ENCODE measurements at regions not wholly inside any gene's neighbourhood (a gene's known extent, or its start where the extent isn't known, plus 50 kb on each side); places are given as distances from the start of the nearest gene placed in this dataset.

GRCh38 chr13:86579662-86580061, 780.4 kb upstream of the SLITRK6 start:
- DNase-seq (ENCODE audit: extremely low spot score, unreplicated experiment), result no peak
- TF ChIP-seq CTCF (conservative IDR thresholded peaks at IDR 0.05), result no peak
- H3K27ac Mint-ChIP-seq, result no peak overlapping the region

GRCh38 chr13:86581706-86582105, 782.5 kb upstream of the SLITRK6 start:
- H3K27me3 Mint-ChIP-seq, result no peaks in the 10 kb centered on the region
- no peaks in the 10 kb centered on the region for H3K36me3 Mint-ChIP-seq
- no peaks in the 10 kb centered on the region for H3K4me1 Mint-ChIP-seq (ENCODE audit: unreplicated experiment)
- H3K27ac Mint-ChIP-seq, result no peak overlapping the region
- no peak for TF ChIP-seq CTCF (conservative IDR thresholded peaks at IDR 0.05)
- no peak overlapping the region for H3K4me3 Mint-ChIP-seq
- H3K9me3 Mint-ChIP-seq, result no peaks in the 10 kb centered on the region
- no peak for DNase-seq (ENCODE audit: extremely low spot score, unreplicated experiment)

More at GRCh38 chr13:86579662-86580061, 780.4 kb upstream of the SLITRK6 start:
- Mint-ChIP-seq H3K4me3 (no peak overlapping the region), H3K27me3 (no peaks in the 10 kb centered on the region), H3K9me3 (no peaks in the 10 kb centered on the region), H3K36me3 (no peaks in the 10 kb centered on the region), H3K4me1 (ENCODE audit: unreplicated experiment) (no peaks in the 10 kb centered on the region)

GRCh38 chr13:86584301-86584700, 785.1 kb upstream of the SLITRK6 start:
- H3K9me3 Mint-ChIP-seq, result no peaks in the 10 kb centered on the region
- H3K36me3 Mint-ChIP-seq, result no peaks in the 10 kb centered on the region
- no peak for DNase-seq (ENCODE audit: extremely low spot score, unreplicated experiment)
- no peak for TF ChIP-seq CTCF (conservative IDR thresholded peaks at IDR 0.05)
- H3K4me3 Mint-ChIP-seq, result no peak overlapping the region
- no peaks in the 10 kb centered on the region for H3K4me1 Mint-ChIP-seq (ENCODE audit: unreplicated experiment)
- H3K27ac Mint-ChIP-seq, result no peak overlapping the region
- H3K27me3 Mint-ChIP-seq, result no peaks in the 10 kb centered on the region

GRCh38 chr13:86585835-86586234, 786.6 kb upstream of the SLITRK6 start:
- H3K36me3 Mint-ChIP-seq, result no peaks in the 10 kb centered on the region
- no peak overlapping the region for H3K4me3 Mint-ChIP-seq
- H3K4me1 Mint-ChIP-seq (ENCODE audit: unreplicated experiment), result no peaks in the 10 kb centered on the region
- no peaks in the 10 kb centered on the region for H3K27me3 Mint-ChIP-seq
- H3K9me3 Mint-ChIP-seq, result no peaks in the 10 kb centered on the region
- DNase-seq (ENCODE audit: extremely low spot score, unreplicated experiment), result no peak
- TF ChIP-seq CTCF (conservative IDR thresholded peaks at IDR 0.05), result no peak
- no peak overlapping the region for H3K27ac Mint-ChIP-seq

GRCh38 chr13:86591862-86592261, 792.6 kb upstream of the SLITRK6 start:
- no peaks in the 10 kb centered on the region for H3K36me3 Mint-ChIP-seq
- H3K27me3 Mint-ChIP-seq, result no peaks in the 10 kb centered on the region
- no peak overlapping the region for H3K27ac Mint-ChIP-seq
- no peaks in the 10 kb centered on the region for H3K9me3 Mint-ChIP-seq
- no peak overlapping the region for H3K4me3 Mint-ChIP-seq
- DNase-seq (ENCODE audit: extremely low spot score, unreplicated experiment), result no peak
- no peak for TF ChIP-seq CTCF (conservative IDR thresholded peaks at IDR 0.05)
- no peaks in the 10 kb centered on the region for H3K4me1 Mint-ChIP-seq (ENCODE audit: unreplicated experiment)

- no peak for DNase-seq (ENCODE audit: extremely low spot score, unreplicated experiment)
- no peaks in the 10 kb centered on the region for H3K27me3 Mint-ChIP-seq
- no peak overlapping the region for H3K27ac Mint-ChIP-seq
- no peaks in the 10 kb centered on the region for H3K36me3 Mint-ChIP-seq
- no peak for TF ChIP-seq CTCF (conservative IDR thresholded peaks at IDR 0.05)
- H3K4me1 Mint-ChIP-seq (ENCODE audit: unreplicated experiment), result no peaks in the 10 kb centered on the region
- H3K9me3 Mint-ChIP-seq, result no peaks in the 10 kb centered on the region
- no peak overlapping the region for H3K4me3 Mint-ChIP-seq
Observed at GRCh38 chr13:86601351-86601750, 802.1 kb upstream of the SLITRK6 start.

Data from type B pancreatic cell (in vitro differentiated cells).